DOHH2 (cell line): ENCODE measurements at regions not wholly inside any gene's neighbourhood (a gene's known extent, or its start where the extent isn't known, plus 50 kb on each side); places are given as distances from the start of the nearest gene placed in this dataset.

Experiments
- EZH2phosphoT487 ChIP-seq: fragments of 200-600 bp; sonication (generic); IDR thresholded peaks from 2 replicates; pipeline ENCODE4 v1.6.1; 2017; ENCODE audit warnings: borderline replicate concordance, mild to moderate bottlenecking, antibody characterized with exemption, low read length, moderate library complexity, mixed read lengths
- TF ChIP-seq, protein P1 (sequence below): fragments of 200-600 bp; sonication (generic); IDR thresholded peaks from one replicate; pipeline ENCODE4 v1.5.1; 2014; ENCODE audit warnings: antibody characterized with exemption, mild to moderate bottlenecking, low read depth, low read length; ENCODE audit not compliant: poor library complexity, severe bottlenecking

DNA sequence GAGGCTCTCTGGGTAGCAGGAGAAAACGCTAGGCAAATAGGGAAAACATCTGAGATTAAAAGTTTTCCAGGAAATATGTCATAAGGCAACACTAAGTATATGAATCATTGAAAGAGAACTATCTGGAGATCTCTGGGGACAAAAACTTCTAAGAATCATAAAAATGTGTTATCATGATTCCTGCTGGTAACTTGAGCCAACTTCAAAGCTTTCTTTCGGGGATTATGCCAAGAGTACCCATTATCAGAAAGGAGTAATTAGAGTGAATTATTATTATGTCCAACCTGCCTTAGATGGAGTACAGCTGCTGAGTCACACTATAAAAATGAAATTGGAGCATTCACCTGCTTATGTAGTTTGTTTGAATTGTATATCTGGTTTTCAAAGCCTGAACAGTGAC lies 488.5 kb upstream of the SOX9 start:
- TF ChIP-seq, protein P1, sequence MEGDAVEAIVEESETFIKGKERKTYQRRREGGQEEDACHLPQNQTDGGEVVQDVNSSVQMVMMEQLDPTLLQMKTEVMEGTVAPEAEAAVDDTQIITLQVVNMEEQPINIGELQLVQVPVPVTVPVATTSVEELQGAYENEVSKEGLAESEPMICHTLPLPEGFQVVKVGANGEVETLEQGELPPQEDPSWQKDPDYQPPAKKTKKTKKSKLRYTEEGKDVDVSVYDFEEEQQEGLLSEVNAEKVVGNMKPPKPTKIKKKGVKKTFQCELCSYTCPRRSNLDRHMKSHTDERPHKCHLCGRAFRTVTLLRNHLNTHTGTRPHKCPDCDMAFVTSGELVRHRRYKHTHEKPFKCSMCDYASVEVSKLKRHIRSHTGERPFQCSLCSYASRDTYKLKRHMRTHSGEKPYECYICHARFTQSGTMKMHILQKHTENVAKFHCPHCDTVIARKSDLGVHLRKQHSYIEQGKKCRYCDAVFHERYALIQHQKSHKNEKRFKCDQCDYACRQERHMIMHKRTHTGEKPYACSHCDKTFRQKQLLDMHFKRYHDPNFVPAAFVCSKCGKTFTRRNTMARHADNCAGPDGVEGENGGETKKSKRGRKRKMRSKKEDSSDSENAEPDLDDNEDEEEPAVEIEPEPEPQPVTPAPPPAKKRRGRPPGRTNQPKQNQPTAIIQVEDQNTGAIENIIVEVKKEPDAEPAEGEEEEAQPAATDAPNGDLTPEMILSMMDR = no peak
- no peak for TF ChIP-seq EZH2phosphoT487
